Lung (tissue), 11 donors: ENCODE measurements at regions not wholly inside any gene's neighbourhood (a gene's known extent, or its start where the extent isn't known, plus 50 kb on each side); places are given as distances from the start of the nearest gene placed in this dataset.

Experiments used
- ATAC-seq: fragments of 200-7000 bp; cut with Tn5 transposase; one replicate; pipeline ENCODE4 v1.9.1; 2020; ENCODE audit warnings: moderate number of reproducible peaks; ENCODE audit not compliant: insufficient read depth, low FRiP score
- DNase-seq, 3 donors: peaks; one replicate each; pipeline ENCODE4 v3.0.0-alpha.2; 2013 to 2017
- H3K27ac ChIP-seq, 2 donors: one replicate each; pipeline ENCODE4 v1.5.1; 2013; ENCODE audit warnings: mild to moderate bottlenecking in 2 of 2, moderate library complexity in 2 of 2, control low read depth in 1 of 2, inconsistent platforms in 1 of 2, low read depth in 1 of 2, low read length in 1 of 2
- H3K27me3 ChIP-seq, 3 donors: one replicate each; pipeline ENCODE4 v1.5.1; 2013; ENCODE audit warnings: low read length in 2 of 3; ENCODE audit not compliant: control insufficient read depth in 3 of 3, insufficient read depth in 3 of 3
- H3K36me3 ChIP-seq, 4 donors: one replicate each; pipeline ENCODE4 v1.5.1; 2013; ENCODE audit warnings: low read length in 4 of 4, mild to moderate bottlenecking in 1 of 4, moderate library complexity in 1 of 4; ENCODE audit not compliant: control insufficient read depth in 4 of 4, insufficient read depth in 4 of 4
- H3K4me1 ChIP-seq, 5 donors: one replicate each; pipeline ENCODE4 v1.5.1; 2013; ENCODE audit warnings: low read length in 5 of 5, mild to moderate bottlenecking in 2 of 5, moderate library complexity in 1 of 5; ENCODE audit not compliant: control insufficient read depth in 5 of 5, insufficient read depth in 5 of 5
- H3K4me3 ChIP-seq: one replicate; pipeline ENCODE4 v1.5.1; 2013; ENCODE audit warnings: mild to moderate bottlenecking, control low read depth, moderate library complexity
- H3K9ac ChIP-seq, 2 donors: one replicate each; pipeline ENCODE4 v1.5.1; 2013; ENCODE audit warnings: low read length in 2 of 2, control low read depth in 1 of 2; ENCODE audit not compliant: insufficient read depth in 1 of 2
- H3K9me3 ChIP-seq, 4 donors: one replicate each; pipeline ENCODE4 v1.5.1; 2013; ENCODE audit warnings: low read length in 3 of 4, mild to moderate bottlenecking in 1 of 4, moderate library complexity in 1 of 4; ENCODE audit not compliant: control insufficient read depth in 4 of 4, insufficient read depth in 3 of 4
- CTCF ChIP-seq: IDR thresholded peaks from 2 replicates; pipeline ENCODE4 v1.5.1; 2012; ENCODE audit warnings: mild to moderate bottlenecking; ENCODE audit errors: control extremely low read depth, extremely low read depth
- WGBS, 2 donors: extraction: QIAGEN DNeasy Blood & Tissue Kit; methylation state at CpG; one replicate each; pipeline ENCODE4 v1.1.7; 2013; 5-methylcytosine and 5-hydroxymethylcytosine counted together
- donor health status: control.
- donor health status: control.
- donor health status: Bipolar disorder and iron deficiency.
- donor health status: healthy.
- donor health status: DM: yes; HTN: yes; CAD: no.

- no peaks in the 10 kb centered on the region for H3K4me1 ChIP-seq
- no peak for TF ChIP-seq CTCF
- no peak overlapping the region for H3K9ac ChIP-seq
- no peak overlapping the region for H3K4me3 ChIP-seq
- no peaks in the 10 kb centered on the region for H3K36me3 ChIP-seq
- no peak for DNase-seq
- H3K27me3 ChIP-seq, result no peaks in the 10 kb centered on the region
- ATAC-seq, result no peak
- no peak overlapping the region for H3K27ac ChIP-seq
- peaks cover 0 to 3% (median 0%) of the 10 kb centered on the region in 4 donors for H3K9me3 ChIP-seq
These were observed 1373.4 kb upstream of the C9orf72 start for GRCh38 chr9:28946648-28947047.

- Histone ChIP-seq H3K9ac (no peak overlapping the region), H3K27ac (no peak overlapping the region), H3K27me3 (no peaks in the 10 kb centered on the region), H3K36me3 (no peaks in the 10 kb centered on the region), H3K4me3 (no peak overlapping the region), H3K4me1 (no peaks in the 10 kb centered on the region), H3K9me3 (no peaks in the 10 kb centered on the region)
- WGBS, 2 donors, result 71 to 86% methylated on average over 4 of the region's 4 CpGs
- DNase-seq (no peak), ATAC-seq (no peak)
- TF ChIP-seq CTCF, result no peak
These were observed 1378.7 kb upstream of the C9orf72 start for GRCh38 chr9:28951945-28952344.

- DNase-seq (no peak), ATAC-seq (no peak)
- Histone ChIP-seq H3K36me3 (no peaks in the 10 kb centered on the region), H3K27ac (no peak overlapping the region), H3K4me1 (no peaks in the 10 kb centered on the region), H3K4me3 (no peak overlapping the region), H3K9ac (no peak overlapping the region), H3K27me3 (peaks cover 0 to 4% (median 3%) of the 10 kb centered on the region in 3 donors), H3K9me3 (no peaks in the 10 kb centered on the region)
- no peak for TF ChIP-seq CTCF
- WGBS, 2 donors, result 52 to 74% methylated on average over 3 of the region's 3 CpGs
These were observed 1383.0 kb upstream of the C9orf72 start for GRCh38 chr9:28956116-28956880.

- H3K9ac ChIP-seq, result no peak overlapping the region
- DNase-seq (no peak), ATAC-seq (no peak)
- H3K27ac ChIP-seq, result no peak overlapping the region
- H3K4me1 ChIP-seq, result no peaks in the 10 kb centered on the region
- no peaks in the 10 kb centered on the region for H3K9me3 ChIP-seq
- no peaks in the 10 kb centered on the region for H3K36me3 ChIP-seq
- H3K4me3 ChIP-seq, result no peak overlapping the region
- no peak for TF ChIP-seq CTCF
- H3K27me3 ChIP-seq, result peaks cover 0 to 5% (median 4%) of the 10 kb centered on the region in 3 donors
These were observed 1387.3 kb upstream of the C9orf72 start for GRCh38 chr9:28960602-28961001.
